SK-N-SH treated with all-trans-retinoic acid at 6 μM for 48 hours (cell line): ENCODE measurements at regions not wholly inside any gene's neighbourhood (a gene's known extent, or its start where the extent isn't known, plus 50 kb on each side); places are given as distances from the start of the nearest gene placed in this dataset.
A peak's percentile ranks its signal among the peaks of the same experiment; 100 is the strongest.

Experiments
- ATAC-seq: fragments of 200-7000 bp; cut with Tn5 transposase; 3 replicates; pipeline ENCODE4 v1.9.1; 2020; ENCODE audit warnings: mild to moderate bottlenecking, moderate library complexity
- ARNTL ChIP-seq: fragments of 450-650 bp; formaldehyde crosslinking; IDR thresholded peaks from 2 replicates; pipeline ENCODE4 v1.5.0; 2020; ENCODE audit warnings: low read depth, mild to moderate bottlenecking, moderate library complexity, borderline replicate concordance
- BACH2 ChIP-seq: fragments of 250-450 bp; sonication (Bioruptor Pico); IDR thresholded peaks from 2 replicates; pipeline ENCODE4 v1.9.0; 2021; ENCODE audit warnings: mild to moderate bottlenecking, borderline replicate concordance
- CSDC2 ChIP-seq: fragments of 250-450 bp; sonication (Bioruptor Pico); IDR thresholded peaks from 2 replicates; pipeline ENCODE4 v1.5.0; 2020; ENCODE audit warnings: mild to moderate bottlenecking, moderate library complexity
- ESRRG ChIP-seq: fragments of 250-450 bp; sonication (Bioruptor Pico); IDR thresholded peaks from 2 replicates; pipeline ENCODE4 v1.6.1; 2021; ENCODE audit warnings: mild to moderate bottlenecking
- GLIS3 ChIP-seq: fragments of 250-450 bp; sonication (Bioruptor Pico); IDR thresholded peaks from 2 replicates; pipeline ENCODE4 v1.5.0; 2020; ENCODE audit warnings: mild to moderate bottlenecking, moderate library complexity
- OSR1 ChIP-seq: fragments of 250-450 bp; sonication (Bioruptor Pico); IDR thresholded peaks from 2 replicates; pipeline ENCODE4 v1.8.0; 2022; ENCODE audit warnings: moderate library complexity, mild to moderate bottlenecking, inconsistent platforms
- PPARA ChIP-seq: fragments of 250-450 bp; sonication (Bioruptor Pico); IDR thresholded peaks from 2 replicates; pipeline ENCODE4 v1.5.0; 2020; ENCODE audit warnings: mild to moderate bottlenecking, borderline replicate concordance
- RARB ChIP-seq: fragments of 250-450 bp; sonication (Bioruptor Pico); IDR thresholded peaks from 2 replicates; pipeline ENCODE4 v1.8.0; 2021; ENCODE audit warnings: mild to moderate bottlenecking, moderate library complexity
- SNAI2 ChIP-seq: fragments of 250-450 bp; sonication (Bioruptor Pico); IDR thresholded peaks from 2 replicates; pipeline ENCODE4 v1.5.0; 2020; ENCODE audit warnings: mild to moderate bottlenecking, moderate library complexity
- TCF4 ChIP-seq: fragments of 250-450 bp; sonication (Bioruptor Pico); IDR thresholded peaks from 2 replicates; pipeline ENCODE4 v1.8.0; 2021; ENCODE audit warnings: mild to moderate bottlenecking, moderate library complexity, borderline replicate concordance
- TOX ChIP-seq: fragments of 250-450 bp; sonication (Bioruptor Pico); IDR thresholded peaks from 2 replicates; pipeline ENCODE4 v1.8.0; 2021; ENCODE audit warnings: mild to moderate bottlenecking, moderate library complexity, borderline replicate concordance
- ZC3H10 ChIP-seq: fragments of 250-450 bp; sonication (Bioruptor Pico); IDR thresholded peaks from 2 replicates; pipeline ENCODE4 v1.5.1; 2021; ENCODE audit warnings: mild to moderate bottlenecking, moderate library complexity
- ZFP3 ChIP-seq: fragments of 250-450 bp; sonication (Bioruptor Pico); IDR thresholded peaks from 2 replicates; pipeline ENCODE4 v1.5.0; 2020; ENCODE audit warnings: mild to moderate bottlenecking, moderate library complexity
- ZFP30 ChIP-seq: fragments of 450-650 bp; formaldehyde crosslinking; IDR thresholded peaks from 2 replicates; pipeline ENCODE4 v1.5.0; 2022; ENCODE audit warnings: mild to moderate bottlenecking, moderate library complexity
- ZNF565 ChIP-seq: fragments of 450-650 bp; formaldehyde crosslinking; conservative IDR thresholded peaks from 2 replicates; pipeline ENCODE4 v1.5.0; 2020; ENCODE audit warnings: low read depth, mild to moderate bottlenecking, moderate library complexity
- ZNF70 ChIP-seq: fragments of 450-650 bp; formaldehyde crosslinking; IDR thresholded peaks from 2 replicates; pipeline ENCODE4 v1.5.0; 2020; ENCODE audit warnings: mild to moderate bottlenecking, moderate library complexity
- TF ChIP-seq, protein P1 (sequence below): fragments of 250-450 bp; sonication (Bioruptor Pico); IDR thresholded peaks from 2 replicates; pipeline ENCODE4 v1.5.0; 2020; ENCODE audit warnings: mild to moderate bottlenecking, moderate library complexity
- TF ChIP-seq, protein P2 (sequence below): fragments of 250-450 bp; sonication (Bioruptor Pico); IDR thresholded peaks from 2 replicates; pipeline ENCODE4 v1.5.1; 2021; ENCODE audit warnings: mild to moderate bottlenecking, moderate library complexity
- TF ChIP-seq, protein P3 (sequence below): fragments of 250-450 bp; sonication (Bioruptor Pico); IDR thresholded peaks from 2 replicates; pipeline ENCODE4 v1.8.0; 2021; ENCODE audit warnings: low read depth, mild to moderate bottlenecking, moderate library complexity, borderline replicate concordance
- TF ChIP-seq, protein P4 (sequence below): fragments of 250-450 bp; sonication (Bioruptor Pico); IDR thresholded peaks from 2 replicates; pipeline ENCODE4 v1.5.1; 2020; ENCODE audit warnings: low read depth, mild to moderate bottlenecking, moderate library complexity

DNA sequence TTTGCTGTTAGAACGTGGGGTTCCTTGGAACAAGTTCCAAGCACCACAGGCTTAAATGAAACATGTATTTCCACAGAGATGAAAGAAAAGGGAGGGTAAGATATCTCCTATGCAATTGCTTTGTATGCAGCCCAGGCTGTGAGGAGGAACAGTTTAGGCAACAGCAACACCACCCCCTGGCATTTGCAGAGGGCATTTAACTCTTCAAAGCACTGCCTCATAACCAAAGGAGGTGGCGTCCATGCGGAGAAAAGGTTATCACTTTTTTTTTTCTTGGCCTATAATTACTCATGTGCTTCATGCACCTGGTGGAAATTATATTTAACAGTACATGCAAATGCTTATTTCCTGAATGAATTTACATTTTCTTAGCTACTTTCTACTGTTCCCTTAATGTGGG, 286.0 kb downstream of the LPIN1 start:
- TF ChIP-seq ZNF70 (CRISPR knock-in tag) (no peak), ZNF565 (CRISPR knock-in tag) (no peak), BACH2 (CRISPR knock-in tag) (no peak), OSR1 (no peak), ESRRG (no peak), ARNTL (no peak), TOX (CRISPR knock-in tag) (no peak), CSDC2 (CRISPR knock-in tag) (no peak), ZFP3 (no peak), PPARA (CRISPR knock-in tag) (no peak), ZFP30 (no peak), ZC3H10 (no peak), RARB (CRISPR knock-in tag) (no peak), GLIS3 (CRISPR knock-in tag) (no peak), TCF4 (no peak)
- TF ChIP-seq, protein P1, sequence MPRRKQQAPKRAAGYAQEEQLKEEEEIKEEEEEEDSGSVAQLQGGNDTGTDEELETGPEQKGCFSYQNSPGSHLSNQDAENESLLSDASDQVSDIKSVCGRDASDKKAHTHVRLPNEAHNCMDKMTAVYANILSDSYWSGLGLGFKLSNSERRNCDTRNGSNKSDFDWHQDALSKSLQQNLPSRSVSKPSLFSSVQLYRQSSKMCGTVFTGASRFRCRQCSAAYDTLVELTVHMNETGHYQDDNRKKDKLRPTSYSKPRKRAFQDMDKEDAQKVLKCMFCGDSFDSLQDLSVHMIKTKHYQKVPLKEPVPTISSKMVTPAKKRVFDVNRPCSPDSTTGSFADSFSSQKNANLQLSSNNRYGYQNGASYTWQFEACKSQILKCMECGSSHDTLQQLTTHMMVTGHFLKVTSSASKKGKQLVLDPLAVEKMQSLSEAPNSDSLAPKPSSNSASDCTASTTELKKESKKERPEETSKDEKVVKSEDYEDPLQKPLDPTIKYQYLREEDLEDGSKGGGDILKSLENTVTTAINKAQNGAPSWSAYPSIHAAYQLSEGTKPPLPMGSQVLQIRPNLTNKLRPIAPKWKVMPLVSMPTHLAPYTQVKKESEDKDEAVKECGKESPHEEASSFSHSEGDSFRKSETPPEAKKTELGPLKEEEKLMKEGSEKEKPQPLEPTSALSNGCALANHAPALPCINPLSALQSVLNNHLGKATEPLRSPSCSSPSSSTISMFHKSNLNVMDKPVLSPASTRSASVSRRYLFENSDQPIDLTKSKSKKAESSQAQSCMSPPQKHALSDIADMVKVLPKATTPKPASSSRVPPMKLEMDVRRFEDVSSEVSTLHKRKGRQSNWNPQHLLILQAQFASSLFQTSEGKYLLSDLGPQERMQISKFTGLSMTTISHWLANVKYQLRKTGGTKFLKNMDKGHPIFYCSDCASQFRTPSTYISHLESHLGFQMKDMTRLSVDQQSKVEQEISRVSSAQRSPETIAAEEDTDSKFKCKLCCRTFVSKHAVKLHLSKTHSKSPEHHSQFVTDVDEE (CRISPR knock-in tag) = no peak
- TF ChIP-seq, protein P2, sequence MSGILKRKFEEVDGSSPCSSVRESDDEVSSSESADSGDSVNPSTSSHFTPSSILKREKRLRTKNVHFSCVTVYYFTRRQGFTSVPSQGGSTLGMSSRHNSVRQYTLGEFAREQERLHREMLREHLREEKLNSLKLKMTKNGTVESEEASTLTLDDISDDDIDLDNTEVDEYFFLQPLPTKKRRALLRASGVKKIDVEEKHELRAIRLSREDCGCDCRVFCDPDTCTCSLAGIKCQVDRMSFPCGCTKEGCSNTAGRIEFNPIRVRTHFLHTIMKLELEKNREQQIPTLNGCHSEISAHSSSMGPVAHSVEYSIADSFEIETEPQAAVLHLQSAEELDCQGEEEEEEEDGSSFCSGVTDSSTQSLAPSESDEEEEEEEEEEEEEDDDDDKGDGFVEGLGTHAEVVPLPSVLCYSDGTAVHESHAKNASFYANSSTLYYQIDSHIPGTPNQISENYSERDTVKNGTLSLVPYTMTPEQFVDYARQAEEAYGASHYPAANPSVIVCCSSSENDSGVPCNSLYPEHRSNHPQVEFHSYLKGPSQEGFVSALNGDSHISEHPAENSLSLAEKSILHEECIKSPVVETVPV = no peak
- TF ChIP-seq, protein P3, sequence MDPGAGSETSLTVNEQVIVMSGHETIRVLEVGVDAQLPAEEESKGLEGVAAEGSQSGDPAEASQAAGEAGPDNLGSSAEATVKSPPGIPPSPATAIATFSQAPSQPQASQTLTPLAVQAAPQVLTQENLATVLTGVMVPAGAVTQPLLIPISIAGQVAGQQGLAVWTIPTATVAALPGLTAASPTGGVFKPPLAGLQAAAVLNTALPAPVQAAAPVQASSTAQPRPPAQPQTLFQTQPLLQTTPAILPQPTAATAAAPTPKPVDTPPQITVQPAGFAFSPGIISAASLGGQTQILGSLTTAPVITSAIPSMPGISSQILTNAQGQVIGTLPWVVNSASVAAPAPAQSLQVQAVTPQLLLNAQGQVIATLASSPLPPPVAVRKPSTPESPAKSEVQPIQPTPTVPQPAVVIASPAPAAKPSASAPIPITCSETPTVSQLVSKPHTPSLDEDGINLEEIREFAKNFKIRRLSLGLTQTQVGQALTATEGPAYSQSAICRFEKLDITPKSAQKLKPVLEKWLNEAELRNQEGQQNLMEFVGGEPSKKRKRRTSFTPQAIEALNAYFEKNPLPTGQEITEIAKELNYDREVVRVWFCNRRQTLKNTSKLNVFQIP (CRISPR knock-in tag) = no peak
- TF ChIP-seq, protein P4, sequence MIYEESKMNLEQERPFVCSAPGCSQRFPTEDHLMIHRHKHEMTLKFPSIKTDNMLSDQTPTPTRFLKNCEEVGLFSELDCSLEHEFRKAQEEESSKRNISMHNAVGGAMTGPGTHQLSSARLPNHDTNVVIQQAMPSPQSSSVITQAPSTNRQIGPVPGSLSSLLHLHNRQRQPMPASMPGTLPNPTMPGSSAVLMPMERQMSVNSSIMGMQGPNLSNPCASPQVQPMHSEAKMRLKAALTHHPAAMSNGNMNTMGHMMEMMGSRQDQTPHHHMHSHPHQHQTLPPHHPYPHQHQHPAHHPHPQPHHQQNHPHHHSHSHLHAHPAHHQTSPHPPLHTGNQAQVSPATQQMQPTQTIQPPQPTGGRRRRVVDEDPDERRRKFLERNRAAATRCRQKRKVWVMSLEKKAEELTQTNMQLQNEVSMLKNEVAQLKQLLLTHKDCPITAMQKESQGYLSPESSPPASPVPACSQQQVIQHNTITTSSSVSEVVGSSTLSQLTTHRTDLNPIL (CRISPR knock-in tag) = no peak
- ATAC-seq = peak; percentile 42; the same call in 1 of the 3 replicates

DNA sequence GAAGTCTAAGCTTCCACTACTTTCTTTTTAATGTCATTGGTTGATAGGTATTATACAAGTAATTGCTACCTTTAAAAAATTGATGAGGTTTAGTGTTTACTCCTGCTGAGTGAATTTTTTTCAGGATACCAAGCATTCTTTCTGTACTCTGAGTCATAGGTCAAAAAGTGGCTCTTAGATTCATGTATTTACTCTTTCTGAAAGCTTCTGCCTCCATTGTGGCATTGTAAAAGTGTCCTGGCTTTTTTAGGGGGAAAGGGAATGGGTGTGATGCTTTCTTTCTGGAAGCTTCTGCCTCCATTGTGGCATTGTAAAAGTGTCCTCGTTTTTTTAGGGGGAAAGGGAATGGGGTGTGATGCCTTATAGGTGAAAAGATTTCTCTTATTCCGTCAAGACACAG, 286.5 kb downstream of the LPIN1 start:
- ATAC-seq = peak; percentile 47
- no peak for TF ChIP-seq CSDC2 (CRISPR knock-in tag)
- TF ChIP-seq ARNTL = no peak
- TF ChIP-seq TCF4 = no peak

DNA sequence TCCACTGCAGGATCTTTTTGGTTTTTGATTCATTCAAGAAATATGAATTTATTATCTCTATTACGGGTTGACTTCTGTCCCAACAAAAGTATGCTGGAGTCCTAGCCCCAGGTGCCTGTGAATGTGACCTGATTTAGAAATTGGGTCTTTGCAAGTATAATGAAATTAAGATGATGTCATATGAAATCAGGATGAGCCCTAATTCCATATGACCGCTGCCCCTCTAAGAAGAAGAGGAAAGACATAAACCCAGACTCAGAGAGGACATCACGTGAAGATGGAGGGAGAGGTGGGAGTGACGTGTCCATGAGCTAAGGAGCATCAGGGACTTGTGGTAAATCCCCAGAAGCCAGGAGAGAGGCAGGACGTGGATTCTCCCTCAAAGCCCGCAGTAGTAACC, 287.1 kb downstream of the LPIN1 start:
- no peak for ATAC-seq
- TF ChIP-seq ZFP30 (no peak), ARNTL (no peak), GLIS3 (CRISPR knock-in tag) (no peak), RARB (CRISPR knock-in tag) (no peak), PPARA (CRISPR knock-in tag) (no peak), TCF4 (no peak), ESRRG (no peak), ZC3H10 (no peak), SNAI2 (CRISPR knock-in tag) (no peak)
- TF ChIP-seq, protein P3 (CRISPR knock-in tag) = no peak
- TF ChIP-seq, protein P1 (CRISPR knock-in tag) = no peak
- TF ChIP-seq, protein P4 (CRISPR knock-in tag) = no peak
- TF ChIP-seq, all 23 proteins: peak for 0
